DMS79 treated with DMSO at 0.1 percent for 48 hours (cell line): ENCODE measurements at regions not wholly inside any gene's neighbourhood (a gene's known extent, or its start where the extent isn't known, plus 50 kb on each side); places are given as distances from the start of the nearest gene placed in this dataset.

Experiments used
- DNase-seq: peaks from one replicate; lab custom pipeline; 2025; lab: John Stamatoyannopoulos, UW

GRCh38 chr9:28024676-28025075 is 451.4 kb upstream of the C9orf72 start:
- no peak for DNase-seq

DNA sequence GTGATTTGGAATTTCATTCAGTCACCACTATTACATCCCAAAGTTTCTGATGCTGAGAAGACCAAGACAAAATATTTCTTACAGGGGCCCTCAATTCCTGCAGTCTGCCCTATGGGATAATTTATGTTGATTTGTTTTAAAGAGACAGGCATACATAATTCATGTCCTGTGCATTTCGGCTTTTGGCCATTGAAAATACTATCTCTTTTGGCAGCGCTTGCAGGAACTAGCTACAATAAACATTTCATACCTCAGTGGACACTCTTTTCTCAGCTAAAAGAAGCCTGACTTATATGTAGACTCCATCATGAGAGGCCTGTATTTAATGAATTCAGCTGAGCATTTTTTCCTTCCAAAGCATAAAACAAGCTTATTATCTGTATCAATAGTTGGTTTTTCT is 451.9 kb upstream of the C9orf72 start:
- DNase-seq, result no peak

- no peak for DNase-seq
These were observed 458.4 kb upstream of the C9orf72 start for GRCh38 chr9:28031521-28032267.

GRCh38 chr9:28032268-28032590 is 458.9 kb upstream of the C9orf72 start:
- DNase-seq, result no peak

GRCh38 chr9:28034242-28034641 is 461.0 kb upstream of the C9orf72 start:
- no peak for DNase-seq

- no peak for DNase-seq
These were observed 464.7 kb upstream of the C9orf72 start for GRCh38 chr9:28037968-28038367.

DNA sequence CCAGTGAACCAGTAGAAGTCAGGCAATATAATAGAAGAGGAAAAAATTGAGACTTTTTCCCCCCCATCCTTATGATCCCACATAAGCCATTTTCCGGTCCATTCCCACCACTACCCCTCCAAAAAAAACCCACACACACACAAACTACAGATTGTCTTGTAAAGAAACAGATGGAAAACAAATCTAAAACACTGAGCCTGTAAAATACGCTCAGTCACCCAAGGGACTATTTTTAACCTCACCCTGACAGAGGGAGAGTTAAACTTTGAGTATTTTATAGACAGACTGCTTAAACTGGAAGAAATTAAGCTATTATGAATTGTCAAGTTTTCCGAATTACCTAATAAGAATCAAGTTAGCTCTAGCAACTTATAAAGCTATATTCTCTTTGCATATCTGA is 471.8 kb upstream of the C9orf72 start:
- no peak for DNase-seq

DNA sequence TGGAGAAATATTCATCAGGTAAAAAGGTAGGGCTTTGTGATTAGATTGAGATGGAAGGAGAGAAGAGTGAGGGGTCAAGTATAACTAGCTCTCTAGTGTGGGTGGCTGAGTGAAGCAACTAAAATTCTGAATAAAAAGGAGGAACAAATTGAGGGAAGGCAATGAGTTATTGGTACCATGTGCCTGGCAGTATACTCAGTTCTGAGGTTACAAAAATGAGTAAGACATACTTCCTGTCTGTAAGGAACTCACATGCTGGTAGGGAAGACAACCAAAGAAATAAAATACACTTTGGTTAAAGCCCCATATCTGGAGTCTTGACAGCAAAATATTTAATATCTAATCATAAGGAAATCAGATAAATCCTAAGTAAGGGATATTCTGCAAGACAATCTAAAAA is 476.8 kb upstream of the C9orf72 start:
- DNase-seq, result no peak

- DNase-seq, result no peak
These were observed 477.7 kb upstream of the C9orf72 start for GRCh38 chr9:28050941-28051340.

- no peak for DNase-seq
These were observed 478.6 kb upstream of the C9orf72 start for GRCh38 chr9:28051559-28052503.

- peak; percentile 5 for DNase-seq
These were observed 480.0 kb upstream of the C9orf72 start for GRCh38 chr9:28053096-28053777.

DNA sequence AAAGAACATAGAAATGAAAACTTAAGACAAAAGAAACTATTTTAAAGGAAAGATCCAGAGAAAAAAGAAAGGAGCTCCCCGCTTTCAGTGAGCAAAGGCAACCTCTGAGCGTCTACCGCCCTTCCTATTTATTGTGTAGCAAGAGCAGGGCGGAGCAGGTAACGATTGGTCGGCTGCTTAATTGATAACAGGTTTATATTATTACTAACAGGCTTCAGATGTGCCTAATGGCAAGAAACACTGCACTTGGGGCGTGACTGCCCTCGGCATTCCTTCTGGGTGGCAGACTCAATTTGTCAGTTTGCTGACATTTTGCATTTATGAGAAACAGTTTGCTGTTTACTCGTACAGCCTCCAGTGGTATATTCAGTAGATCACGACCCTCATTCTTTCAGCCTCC is 482.7 kb upstream of the C9orf72 start:
- DNase-seq, result no peak

DNA sequence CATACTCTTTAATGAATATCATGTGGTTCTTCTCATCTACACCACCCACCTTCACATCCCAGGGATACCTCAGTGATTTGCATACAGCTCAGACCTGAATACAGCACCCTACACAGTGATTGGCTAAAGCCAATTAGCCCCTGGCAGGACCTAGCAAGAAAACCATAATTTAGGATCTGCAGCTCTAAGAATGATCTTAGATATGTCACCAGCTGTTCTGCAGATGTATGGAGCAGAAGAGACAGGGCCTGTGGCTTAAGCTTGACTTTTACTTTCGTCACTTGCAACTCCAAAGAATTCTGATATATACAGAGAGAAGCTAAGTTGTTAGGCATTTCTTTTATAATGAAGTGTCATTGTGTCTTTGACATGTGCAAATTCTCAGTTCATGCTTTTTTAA is 483.2 kb upstream of the C9orf72 start:
- no peak for DNase-seq

GRCh38 chr9:28059192-28059591 is 485.9 kb upstream of the C9orf72 start:
- no peak for DNase-seq

GRCh38 chr9:28064241-28064815 is 491.0 kb upstream of the C9orf72 start:
- DNase-seq, result no peak

DNA sequence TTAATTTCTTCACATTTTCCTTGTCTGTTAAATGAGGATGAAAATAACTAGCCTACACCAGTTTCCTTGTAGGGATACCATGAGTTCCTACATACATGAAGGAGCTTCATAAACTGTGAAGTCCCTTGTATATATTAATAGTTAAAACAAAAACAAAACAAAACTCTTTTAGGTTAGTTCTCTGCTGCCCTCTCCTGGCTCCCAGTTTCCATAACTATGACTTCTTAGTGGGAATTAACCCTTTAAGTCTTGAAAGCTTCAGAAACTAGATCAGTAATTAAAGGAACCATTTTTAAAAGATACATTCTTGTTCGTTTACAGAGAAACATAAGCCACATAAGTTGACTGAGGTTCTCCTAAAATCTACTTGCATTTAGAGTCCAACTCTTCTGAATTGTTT is 500.0 kb upstream of the C9orf72 start:
- DNase-seq, result no peak

DNA sequence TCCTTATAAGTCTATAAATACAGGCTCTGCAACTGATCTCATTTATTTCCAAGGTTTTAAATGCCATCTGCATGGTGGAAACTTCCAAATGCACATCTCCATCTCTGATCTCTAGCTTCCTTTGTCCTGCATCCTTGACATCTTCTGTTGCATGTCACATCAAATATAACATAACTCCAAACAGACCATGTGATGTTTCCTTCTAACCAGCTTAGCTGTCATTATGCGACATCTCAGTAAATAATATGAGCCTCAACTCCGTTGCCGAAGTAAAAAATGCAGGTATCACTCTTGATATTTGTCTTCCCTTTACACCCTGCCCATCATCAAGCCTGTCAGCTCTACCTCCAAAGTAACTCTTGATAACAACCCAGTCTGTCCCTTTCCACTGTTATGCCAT is 506.4 kb upstream of the C9orf72 start:
- no peak for DNase-seq

GRCh38 chr9:28082671-28083070 is 509.4 kb upstream of the C9orf72 start:
- DNase-seq, result no peak

DNA sequence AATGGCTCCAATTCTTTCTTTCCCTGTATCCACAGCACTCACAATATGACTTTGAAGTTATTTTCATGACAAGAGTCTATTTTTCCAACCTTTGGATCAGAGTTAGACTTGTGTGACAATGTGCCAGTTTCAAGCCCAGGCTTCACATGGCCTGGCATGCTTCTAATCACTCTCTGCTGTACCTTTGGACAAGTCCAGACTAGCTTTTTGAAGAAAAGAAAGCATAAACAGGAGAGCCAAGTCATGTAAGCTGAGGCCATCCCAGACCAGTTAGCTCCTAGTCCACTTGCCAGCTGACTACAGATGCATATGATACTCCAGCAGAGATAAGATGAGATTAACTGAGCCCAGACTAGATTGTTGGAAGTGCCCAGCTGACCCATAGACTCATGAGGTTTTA is 513.6 kb upstream of the C9orf72 start:
- no peak for DNase-seq

- peak; percentile 7 for DNase-seq
These were observed 520.0 kb upstream of the C9orf72 start for GRCh38 chr9:28092981-28093936.

DNA sequence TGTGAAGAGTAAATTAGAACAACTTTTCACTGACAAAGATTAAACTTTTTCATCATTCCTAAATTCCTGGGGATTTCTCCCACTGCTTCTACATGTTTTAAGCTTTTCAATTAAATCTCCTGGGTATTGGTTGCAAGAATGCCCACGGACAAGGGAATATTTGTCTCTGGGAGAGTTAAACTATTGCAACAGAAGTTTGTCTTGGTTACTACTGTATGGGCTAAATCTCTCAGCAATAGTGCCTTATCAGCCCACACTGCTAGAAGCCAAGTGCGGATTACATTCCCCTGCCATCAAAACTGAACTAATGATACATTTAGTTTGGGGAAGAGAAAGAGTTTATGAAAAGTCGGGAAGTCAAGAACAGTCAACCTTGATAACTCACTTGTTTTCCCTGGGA is 528.2 kb upstream of the C9orf72 start:
- no peak for DNase-seq
